T-helper 17 cell (primary cell): ENCODE measurements at regions not wholly inside any gene's neighbourhood (a gene's known extent, or its start where the extent isn't known, plus 50 kb on each side); places are given as distances from the start of the nearest gene placed in this dataset.

Experiments
- ATAC-seq: fragments of 150-1000 bp; cut with Tn5 transposase; 2 replicates; pipeline ENCODE4 v1.10.0; 2021; ENCODE audit warnings: mild to moderate bottlenecking, moderate library complexity
- DNase-seq, 3 donors: peaks; one replicate each; pipeline versions ENCODE4 v3.0.0 to v3.0.0-alpha.2; 2020 to 2021
- H3K9me3 ChIP-seq: one replicate; pipeline ENCODE4 v1.7.0; 2013; ENCODE audit warnings: low read length, mild to moderate bottlenecking; ENCODE audit not compliant: control insufficient read depth, poor library complexity, severe bottlenecking
- H3K27ac Mint-ChIP-seq: one replicate; pipeline ENCODE4 v1.8.0; 2022; ENCODE audit warnings: mild to moderate bottlenecking, moderate library complexity, mixed read lengths
- H3K27me3 Mint-ChIP-seq: one replicate; pipeline ENCODE4 v1.8.0; 2022; ENCODE audit warnings: mixed read lengths
- H3K36me3 Mint-ChIP-seq: one replicate; pipeline ENCODE4 v1.8.0; 2022; ENCODE audit warnings: low read depth, mixed read lengths
- H3K4me1 Mint-ChIP-seq: one replicate; pipeline ENCODE4 v1.8.0; 2022; ENCODE audit warnings: mild to moderate bottlenecking, mixed read lengths
- H3K4me3 Mint-ChIP-seq: one replicate; pipeline ENCODE4 v1.8.0; 2022; ENCODE audit warnings: mild to moderate bottlenecking, moderate library complexity, mixed read lengths

- Mint-ChIP-seq H3K4me3 (no peak overlapping the region), H3K27ac (no peak overlapping the region)
These were observed 402.1 kb upstream of the CHD6 start for GRCh38 chr20:42020316-42020715.

GRCh38 chr20:42018979-42019378 is 400.8 kb upstream of the CHD6 start:
- H3K27ac Mint-ChIP-seq: no peak overlapping the region
- ATAC-seq (no peak), DNase-seq (no peak)
- no peak overlapping the region for H3K4me3 Mint-ChIP-seq
- H3K9me3 ChIP-seq: no peaks in the 10 kb centered on the region
- no peaks in the 10 kb centered on the region for H3K4me1 Mint-ChIP-seq
- H3K36me3 Mint-ChIP-seq: no peaks in the 10 kb centered on the region
- no peaks in the 10 kb centered on the region for H3K27me3 Mint-ChIP-seq

More at GRCh38 chr20:42020316-42020715, 402.1 kb upstream of the CHD6 start:
- H3K9me3 ChIP-seq: no peaks in the 10 kb centered on the region
- Mint-ChIP-seq H3K27me3 (no peaks in the 10 kb centered on the region), H3K36me3 (no peaks in the 10 kb centered on the region), H3K4me1 (no peaks in the 10 kb centered on the region)
- no peak for ATAC-seq
- DNase-seq: no peak

GRCh38 chr20:42010090-42010489 is 391.9 kb upstream of the CHD6 start:
- no peak overlapping the region for H3K27ac Mint-ChIP-seq
- ATAC-seq: no peak

GRCh38 chr20:42007251-42007650 is 389.1 kb upstream of the CHD6 start:
- H3K9me3 ChIP-seq: no peaks in the 10 kb centered on the region
- DNase-seq (no peak), ATAC-seq (no peak)
- no peaks in the 10 kb centered on the region for H3K36me3 Mint-ChIP-seq
- no peak overlapping the region for H3K27ac Mint-ChIP-seq
- H3K4me1 Mint-ChIP-seq: no peaks in the 10 kb centered on the region
- peaks cover 4% of the 10 kb centered on the region for H3K27me3 Mint-ChIP-seq
- H3K4me3 Mint-ChIP-seq: no peak overlapping the region

More at GRCh38 chr20:42010090-42010489, 391.9 kb upstream of the CHD6 start:
- DNase-seq: no peak
- Mint-ChIP-seq H3K4me3 (no peak overlapping the region), H3K4me1 (no peaks in the 10 kb centered on the region), H3K36me3 (no peaks in the 10 kb centered on the region), H3K27me3 (peaks cover 4% of the 10 kb centered on the region)
- H3K9me3 ChIP-seq: no peaks in the 10 kb centered on the region

GRCh38 chr20:42005211-42005610 is 387.0 kb upstream of the CHD6 start:
- Mint-ChIP-seq H3K27me3 (peaks cover 4% of the 10 kb centered on the region), H3K4me1 (no peaks in the 10 kb centered on the region), H3K27ac (no peak overlapping the region), H3K4me3 (no peak overlapping the region), H3K36me3 (no peaks in the 10 kb centered on the region)
- ATAC-seq (no peak), DNase-seq (no peak)
- H3K9me3 ChIP-seq: no peaks in the 10 kb centered on the region

- H3K9me3 ChIP-seq: no peaks in the 10 kb centered on the region
- ATAC-seq (no peak), DNase-seq (no peak)
- Mint-ChIP-seq H3K27me3 (peaks cover 4% of the 10 kb centered on the region), H3K36me3 (no peaks in the 10 kb centered on the region), H3K4me1 (no peaks in the 10 kb centered on the region), H3K4me3 (no peak overlapping the region), H3K27ac (no peak overlapping the region)
These were observed 385.2 kb upstream of the CHD6 start for GRCh38 chr20:42003380-42003779.

GRCh38 chr20:41998539-41999341 is 380.6 kb upstream of the CHD6 start:
- Mint-ChIP-seq H3K4me3 (no peak overlapping the region), H3K4me1 (no peaks in the 10 kb centered on the region), H3K27ac (no peak overlapping the region), H3K27me3 (no peaks in the 10 kb centered on the region), H3K36me3 (no peaks in the 10 kb centered on the region)
- ATAC-seq: no peak
- H3K9me3 ChIP-seq: no peaks in the 10 kb centered on the region
- peak in 1 of 3 donors; percentile 7 for DNase-seq

- no peak overlapping the region for H3K4me3 Mint-ChIP-seq
- no peak for ATAC-seq
- H3K4me1 Mint-ChIP-seq: no peaks in the 10 kb centered on the region
- H3K36me3 Mint-ChIP-seq: no peaks in the 10 kb centered on the region
- H3K9me3 ChIP-seq: no peaks in the 10 kb centered on the region
- H3K27ac Mint-ChIP-seq: no peak overlapping the region
- H3K27me3 Mint-ChIP-seq: no peaks in the 10 kb centered on the region
- no peak for DNase-seq
These were observed 378.8 kb upstream of the CHD6 start for GRCh38 chr20:41996951-41997350.

GRCh38 chr20:41992481-41992880 is 374.3 kb upstream of the CHD6 start:
- no peak overlapping the region for H3K27ac Mint-ChIP-seq

GRCh38 chr20:41991412-41991811 is 373.2 kb upstream of the CHD6 start:
- ATAC-seq (no peak), DNase-seq (no peak)
- no peaks in the 10 kb centered on the region for H3K9me3 ChIP-seq
- Mint-ChIP-seq H3K36me3 (no peaks in the 10 kb centered on the region), H3K27ac (no peak overlapping the region), H3K4me3 (no peak overlapping the region), H3K4me1 (no peaks in the 10 kb centered on the region), H3K27me3 (no peaks in the 10 kb centered on the region)

More at GRCh38 chr20:41992481-41992880, 374.3 kb upstream of the CHD6 start:
- H3K9me3 ChIP-seq: no peaks in the 10 kb centered on the region
- no peaks in the 10 kb centered on the region for H3K4me1 Mint-ChIP-seq
- H3K4me3 Mint-ChIP-seq: no peak overlapping the region
- no peaks in the 10 kb centered on the region for H3K27me3 Mint-ChIP-seq
- ATAC-seq: no peak
- no peaks in the 10 kb centered on the region for H3K36me3 Mint-ChIP-seq
- no peak for DNase-seq

- DNase-seq (no peak), ATAC-seq (no peak)
- no peak overlapping the region for H3K27ac Mint-ChIP-seq
- no peak overlapping the region for H3K4me3 Mint-ChIP-seq
- H3K4me1 Mint-ChIP-seq: no peaks in the 10 kb centered on the region
- H3K27me3 Mint-ChIP-seq: no peaks in the 10 kb centered on the region
- no peaks in the 10 kb centered on the region for H3K36me3 Mint-ChIP-seq
- H3K9me3 ChIP-seq: no peaks in the 10 kb centered on the region
These were observed 371.9 kb upstream of the CHD6 start for GRCh38 chr20:41989935-41990635.

GRCh38 chr20:41989039-41989679 is 371.0 kb upstream of the CHD6 start:
- no peaks in the 10 kb centered on the region for H3K4me1 Mint-ChIP-seq

GRCh38 chr20:41984031-41984430 is 365.9 kb upstream of the CHD6 start:
- Mint-ChIP-seq H3K4me3 (no peak overlapping the region), H3K4me1 (no peaks in the 10 kb centered on the region), H3K27me3 (no peaks in the 10 kb centered on the region), H3K36me3 (no peaks in the 10 kb centered on the region), H3K27ac (no peak overlapping the region)
- no peak for ATAC-seq
- H3K9me3 ChIP-seq: no peaks in the 10 kb centered on the region
- no peak for DNase-seq

More at GRCh38 chr20:41989039-41989679, 371.0 kb upstream of the CHD6 start:
- Mint-ChIP-seq H3K27ac (no peak overlapping the region), H3K27me3 (no peaks in the 10 kb centered on the region), H3K36me3 (no peaks in the 10 kb centered on the region), H3K4me3 (no peak overlapping the region)
- ATAC-seq: no peak
- no peak for DNase-seq
- H3K9me3 ChIP-seq: no peaks in the 10 kb centered on the region
